K562 (cell line): ENCODE measurements at regions not wholly inside any gene's neighbourhood (a gene's known extent, or its start where the extent isn't known, plus 50 kb on each side); places are given as distances from the start of the nearest gene placed in this dataset.

Experiments
- POLR2AphosphoS5 ChIP-seq: IDR thresholded peaks from 2 replicates; pipeline ENCODE4 v1.6.1; 2011; ENCODE audit warnings: mild to moderate bottlenecking, low read depth, low read length, moderate library complexity; ENCODE audit not compliant: control insufficient read depth, insufficient read depth
- PYGO2 ChIP-seq: fragments of 450-650 bp; IDR thresholded peaks from 2 replicates; pipeline ENCODE4 v1.6.1; 2016; ENCODE audit warnings: mild to moderate bottlenecking, missing genetic modification characterization, moderate library complexity, missing compliant biosample characterization
- RBM25 ChIP-seq: fragments of 200-400 bp; formaldehyde crosslinking; IDR thresholded peaks from 2 replicates; pipeline ENCODE4 v1.6.1; 2018; ENCODE audit warnings: low read length, low read depth, moderate library complexity; ENCODE audit not compliant: severe bottlenecking
- SNIP1 ChIP-seq: fragments of 450-650 bp; IDR thresholded peaks from 2 replicates; pipeline ENCODE4 v1.7.1; 2017; ENCODE audit warnings: low read depth, mild to moderate bottlenecking
- TF ChIP-seq, protein P1 (sequence below): fragments of 450-650 bp; conservative IDR thresholded peaks from 2 replicates; pipeline ENCODE4 v1.6.1; 2016; ENCODE audit warnings: missing genetic modification characterization, low read depth, mild to moderate bottlenecking, missing compliant biosample characterization, moderate library complexity
- TF ChIP-seq, protein P2 (sequence below): fragments of 450-650 bp; IDR thresholded peaks from 2 replicates; pipeline ENCODE4 v1.6.1; 2016; ENCODE audit warnings: mild to moderate bottlenecking, moderate library complexity

DNA sequence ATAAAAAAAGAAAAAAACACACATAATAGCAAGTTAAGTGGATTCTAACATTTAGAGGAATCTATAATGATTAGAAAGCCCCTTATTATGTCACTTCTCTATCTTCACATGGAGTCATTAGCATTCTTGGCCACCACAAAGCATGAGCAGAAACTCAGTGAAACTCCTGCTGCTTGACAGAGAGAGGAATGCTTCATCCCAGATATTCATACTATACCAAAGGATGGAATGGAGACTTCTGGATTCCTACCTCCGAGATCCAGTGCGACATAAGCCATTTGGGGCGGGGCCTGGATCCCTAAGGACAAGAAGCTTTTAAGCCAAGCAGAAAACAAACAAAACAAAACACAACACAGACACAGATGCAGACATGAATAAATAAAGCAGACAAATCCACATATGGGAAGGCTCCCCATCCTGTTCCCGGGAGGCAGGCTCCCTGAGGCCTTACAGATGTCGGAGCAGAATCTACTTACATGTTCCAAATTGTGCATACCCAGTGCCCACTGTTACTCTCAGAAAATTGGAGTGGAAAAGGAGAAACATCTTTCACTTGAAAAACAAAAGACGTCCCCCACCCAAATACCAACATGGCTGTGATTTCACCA is 727.3 kb downstream of the MAFB start (continued):
- TF ChIP-seq, protein P1, sequence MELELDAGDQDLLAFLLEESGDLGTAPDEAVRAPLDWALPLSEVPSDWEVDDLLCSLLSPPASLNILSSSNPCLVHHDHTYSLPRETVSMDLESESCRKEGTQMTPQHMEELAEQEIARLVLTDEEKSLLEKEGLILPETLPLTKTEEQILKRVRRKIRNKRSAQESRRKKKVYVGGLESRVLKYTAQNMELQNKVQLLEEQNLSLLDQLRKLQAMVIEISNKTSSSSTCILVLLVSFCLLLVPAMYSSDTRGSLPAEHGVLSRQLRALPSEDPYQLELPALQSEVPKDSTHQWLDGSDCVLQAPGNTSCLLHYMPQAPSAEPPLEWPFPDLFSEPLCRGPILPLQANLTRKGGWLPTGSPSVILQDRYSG: no peak
- TF ChIP-seq POLR2AphosphoS5 (no peak), RBM25 (no peak), PYGO2 (no peak), SNIP1 (no peak)
- TF ChIP-seq, protein P2, sequence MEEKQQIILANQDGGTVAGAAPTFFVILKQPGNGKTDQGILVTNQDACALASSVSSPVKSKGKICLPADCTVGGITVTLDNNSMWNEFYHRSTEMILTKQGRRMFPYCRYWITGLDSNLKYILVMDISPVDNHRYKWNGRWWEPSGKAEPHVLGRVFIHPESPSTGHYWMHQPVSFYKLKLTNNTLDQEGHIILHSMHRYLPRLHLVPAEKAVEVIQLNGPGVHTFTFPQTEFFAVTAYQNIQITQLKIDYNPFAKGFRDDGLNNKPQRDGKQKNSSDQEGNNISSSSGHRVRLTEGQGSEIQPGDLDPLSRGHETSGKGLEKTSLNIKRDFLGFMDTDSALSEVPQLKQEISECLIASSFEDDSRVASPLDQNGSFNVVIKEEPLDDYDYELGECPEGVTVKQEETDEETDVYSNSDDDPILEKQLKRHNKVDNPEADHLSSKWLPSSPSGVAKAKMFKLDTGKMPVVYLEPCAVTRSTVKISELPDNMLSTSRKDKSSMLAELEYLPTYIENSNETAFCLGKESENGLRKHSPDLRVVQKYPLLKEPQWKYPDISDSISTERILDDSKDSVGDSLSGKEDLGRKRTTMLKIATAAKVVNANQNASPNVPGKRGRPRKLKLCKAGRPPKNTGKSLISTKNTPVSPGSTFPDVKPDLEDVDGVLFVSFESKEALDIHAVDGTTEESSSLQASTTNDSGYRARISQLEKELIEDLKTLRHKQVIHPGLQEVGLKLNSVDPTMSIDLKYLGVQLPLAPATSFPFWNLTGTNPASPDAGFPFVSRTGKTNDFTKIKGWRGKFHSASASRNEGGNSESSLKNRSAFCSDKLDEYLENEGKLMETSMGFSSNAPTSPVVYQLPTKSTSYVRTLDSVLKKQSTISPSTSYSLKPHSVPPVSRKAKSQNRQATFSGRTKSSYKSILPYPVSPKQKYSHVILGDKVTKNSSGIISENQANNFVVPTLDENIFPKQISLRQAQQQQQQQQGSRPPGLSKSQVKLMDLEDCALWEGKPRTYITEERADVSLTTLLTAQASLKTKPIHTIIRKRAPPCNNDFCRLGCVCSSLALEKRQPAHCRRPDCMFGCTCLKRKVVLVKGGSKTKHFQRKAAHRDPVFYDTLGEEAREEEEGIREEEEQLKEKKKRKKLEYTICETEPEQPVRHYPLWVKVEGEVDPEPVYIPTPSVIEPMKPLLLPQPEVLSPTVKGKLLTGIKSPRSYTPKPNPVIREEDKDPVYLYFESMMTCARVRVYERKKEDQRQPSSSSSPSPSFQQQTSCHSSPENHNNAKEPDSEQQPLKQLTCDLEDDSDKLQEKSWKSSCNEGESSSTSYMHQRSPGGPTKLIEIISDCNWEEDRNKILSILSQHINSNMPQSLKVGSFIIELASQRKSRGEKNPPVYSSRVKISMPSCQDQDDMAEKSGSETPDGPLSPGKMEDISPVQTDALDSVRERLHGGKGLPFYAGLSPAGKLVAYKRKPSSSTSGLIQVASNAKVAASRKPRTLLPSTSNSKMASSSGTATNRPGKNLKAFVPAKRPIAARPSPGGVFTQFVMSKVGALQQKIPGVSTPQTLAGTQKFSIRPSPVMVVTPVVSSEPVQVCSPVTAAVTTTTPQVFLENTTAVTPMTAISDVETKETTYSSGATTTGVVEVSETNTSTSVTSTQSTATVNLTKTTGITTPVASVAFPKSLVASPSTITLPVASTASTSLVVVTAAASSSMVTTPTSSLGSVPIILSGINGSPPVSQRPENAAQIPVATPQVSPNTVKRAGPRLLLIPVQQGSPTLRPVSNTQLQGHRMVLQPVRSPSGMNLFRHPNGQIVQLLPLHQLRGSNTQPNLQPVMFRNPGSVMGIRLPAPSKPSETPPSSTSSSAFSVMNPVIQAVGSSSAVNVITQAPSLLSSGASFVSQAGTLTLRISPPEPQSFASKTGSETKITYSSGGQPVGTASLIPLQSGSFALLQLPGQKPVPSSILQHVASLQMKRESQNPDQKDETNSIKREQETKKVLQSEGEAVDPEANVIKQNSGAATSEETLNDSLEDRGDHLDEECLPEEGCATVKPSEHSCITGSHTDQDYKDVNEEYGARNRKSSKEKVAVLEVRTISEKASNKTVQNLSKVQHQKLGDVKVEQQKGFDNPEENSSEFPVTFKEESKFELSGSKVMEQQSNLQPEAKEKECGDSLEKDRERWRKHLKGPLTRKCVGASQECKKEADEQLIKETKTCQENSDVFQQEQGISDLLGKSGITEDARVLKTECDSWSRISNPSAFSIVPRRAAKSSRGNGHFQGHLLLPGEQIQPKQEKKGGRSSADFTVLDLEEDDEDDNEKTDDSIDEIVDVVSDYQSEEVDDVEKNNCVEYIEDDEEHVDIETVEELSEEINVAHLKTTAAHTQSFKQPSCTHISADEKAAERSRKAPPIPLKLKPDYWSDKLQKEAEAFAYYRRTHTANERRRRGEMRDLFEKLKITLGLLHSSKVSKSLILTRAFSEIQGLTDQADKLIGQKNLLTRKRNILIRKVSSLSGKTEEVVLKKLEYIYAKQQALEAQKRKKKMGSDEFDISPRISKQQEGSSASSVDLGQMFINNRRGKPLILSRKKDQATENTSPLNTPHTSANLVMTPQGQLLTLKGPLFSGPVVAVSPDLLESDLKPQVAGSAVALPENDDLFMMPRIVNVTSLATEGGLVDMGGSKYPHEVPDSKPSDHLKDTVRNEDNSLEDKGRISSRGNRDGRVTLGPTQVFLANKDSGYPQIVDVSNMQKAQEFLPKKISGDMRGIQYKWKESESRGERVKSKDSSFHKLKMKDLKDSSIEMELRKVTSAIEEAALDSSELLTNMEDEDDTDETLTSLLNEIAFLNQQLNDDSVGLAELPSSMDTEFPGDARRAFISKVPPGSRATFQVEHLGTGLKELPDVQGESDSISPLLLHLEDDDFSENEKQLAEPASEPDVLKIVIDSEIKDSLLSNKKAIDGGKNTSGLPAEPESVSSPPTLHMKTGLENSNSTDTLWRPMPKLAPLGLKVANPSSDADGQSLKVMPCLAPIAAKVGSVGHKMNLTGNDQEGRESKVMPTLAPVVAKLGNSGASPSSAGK: no peak
